NCI-H1436 treated with DMSO at 0.1 percent for 48 hours (cell line): ENCODE measurements at regions not wholly inside any gene's neighbourhood (a gene's known extent, or its start where the extent isn't known, plus 50 kb on each side); places are given as distances from the start of the nearest gene placed in this dataset.
"Not testable (repeated sequence)": the region's sequence is repeated elsewhere in the genome, so short reads cannot be mapped to it uniquely, and the experiment has no call there.

Experiments
- DNase-seq: peaks from one replicate; lab custom pipeline; 2025; lab: John Stamatoyannopoulos, UW

DNA sequence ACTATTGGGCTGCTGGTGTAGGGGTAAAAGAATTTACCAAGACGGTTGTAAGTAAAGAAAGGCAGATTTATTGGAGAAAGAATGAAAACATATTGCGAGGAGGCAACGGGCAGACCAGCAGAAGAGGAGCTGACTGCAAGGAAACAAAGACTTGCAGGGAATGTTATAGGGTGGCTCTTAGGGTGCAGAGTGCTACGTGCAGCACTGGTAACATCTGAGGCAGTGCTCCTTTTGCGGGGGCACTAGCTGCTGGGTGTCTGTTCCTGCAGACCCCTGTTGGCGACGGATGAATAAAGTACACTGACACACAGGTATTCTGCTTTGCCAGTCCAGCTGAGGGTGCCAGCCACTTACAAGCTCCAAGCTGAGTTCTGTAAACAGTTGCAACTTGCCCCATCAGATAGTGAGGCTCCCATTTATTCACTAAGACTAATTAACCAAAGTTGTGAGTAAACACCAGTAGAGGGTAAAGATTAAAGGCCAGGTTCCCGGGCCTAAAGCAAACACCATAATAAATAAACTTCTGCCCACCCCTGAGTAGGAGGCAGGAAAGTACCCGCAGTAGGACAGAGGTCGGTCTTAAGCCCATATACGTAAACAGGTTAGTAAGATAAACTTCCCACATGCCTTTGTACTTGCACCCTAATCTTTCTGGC lies 140.2 kb upstream of the KCNK1 start:
- no peak for DNase-seq

DNA sequence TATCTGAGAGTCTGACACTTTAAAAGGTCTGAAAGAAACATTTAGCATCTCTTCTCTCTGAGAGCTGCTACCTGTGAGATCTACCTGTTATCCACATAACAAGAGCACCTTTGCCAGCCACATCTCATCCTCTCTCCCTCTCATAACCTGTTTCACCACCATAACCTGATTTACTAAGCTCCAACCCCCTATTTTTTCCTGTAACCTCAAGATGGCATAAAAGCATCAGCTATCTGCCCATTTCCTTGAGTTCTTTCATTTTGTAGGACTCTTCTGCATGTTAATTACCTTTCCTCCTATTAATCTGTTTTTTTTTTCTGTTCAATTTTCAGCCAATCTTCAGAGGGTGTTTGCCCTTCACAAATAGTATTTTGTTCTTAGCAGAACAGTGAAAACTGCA lies 136.5 kb upstream of the KCNK1 start:
- DNase-seq: no peak

DNA sequence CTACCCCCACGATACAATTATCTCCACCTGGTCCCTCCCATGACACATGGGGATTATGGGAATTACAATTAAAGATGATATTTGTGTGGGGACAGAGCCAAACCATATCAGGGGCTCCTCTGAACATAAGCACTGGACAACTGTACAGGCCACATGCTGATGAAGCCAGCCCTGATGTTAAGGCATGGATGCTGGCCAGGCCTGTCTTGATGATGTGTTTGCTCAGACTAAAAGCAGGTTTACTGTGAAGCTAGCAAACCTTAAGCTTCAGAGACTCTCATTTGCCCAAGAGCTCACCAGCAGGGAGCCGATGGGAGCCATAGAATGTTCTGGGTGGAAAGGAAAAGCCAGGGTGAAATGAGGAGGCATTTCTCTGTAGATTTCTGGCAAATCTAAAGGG lies 135.3 kb upstream of the KCNK1 start:
- no peak for DNase-seq

GRCh38 chr1:233479110-233479890 lies 134.6 kb upstream of the KCNK1 start:
- no peak for DNase-seq

- DNase-seq: no peak
Measured at GRCh38 chr1:233480198-233480597, 133.7 kb upstream of the KCNK1 start.

DNA sequence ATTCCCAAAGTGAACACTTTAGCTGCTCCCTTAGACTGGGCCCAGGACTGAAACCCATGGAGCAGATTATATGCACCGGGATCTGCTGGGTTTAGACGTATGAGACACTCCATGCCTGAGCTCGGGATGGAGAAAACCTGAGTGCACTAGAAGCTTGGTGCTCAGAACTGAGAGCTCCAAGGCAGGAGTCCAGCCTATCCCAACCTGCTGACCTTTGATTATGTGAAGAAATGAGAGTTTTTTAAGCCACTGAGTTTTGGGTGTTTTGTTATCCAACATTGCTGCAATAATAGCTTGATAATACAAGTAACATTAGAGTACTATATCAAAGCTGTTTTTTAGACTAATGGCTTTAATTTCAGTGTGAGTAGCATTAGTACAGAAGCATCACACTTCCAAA lies 131.5 kb upstream of the KCNK1 start:
- DNase-seq: no peak

- DNase-seq: no peak
Measured at GRCh38 chr1:233485385-233485784, 128.5 kb upstream of the KCNK1 start.

DNA sequence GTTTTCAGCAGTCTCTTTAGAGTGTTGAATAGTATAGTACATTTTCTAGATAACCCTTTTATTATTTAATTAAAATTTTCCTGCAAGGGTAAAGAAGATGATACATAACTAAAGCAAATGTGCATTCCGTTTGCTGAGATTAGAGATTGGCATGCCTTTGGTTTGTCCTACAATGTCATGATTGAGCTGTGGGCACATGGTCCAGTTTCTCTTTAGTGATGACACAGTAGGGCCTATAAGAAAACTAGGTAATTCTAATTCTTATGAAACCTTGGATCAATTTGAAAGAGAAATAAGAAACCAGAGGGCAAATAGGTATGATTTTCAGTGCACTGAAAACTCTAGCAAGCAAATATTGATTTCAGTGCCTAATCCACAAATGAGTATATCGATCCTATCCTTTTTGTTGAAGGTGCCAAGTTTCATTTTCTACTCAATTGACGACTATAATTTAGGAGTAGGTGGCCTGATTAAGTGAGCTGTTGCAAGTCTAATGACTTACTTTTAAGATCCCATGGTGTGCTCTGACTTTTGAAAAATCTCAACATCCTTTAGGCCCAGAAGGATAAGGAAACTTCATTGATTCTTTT lies 128.0 kb upstream of the KCNK1 start:
- no peak for DNase-seq

DNA sequence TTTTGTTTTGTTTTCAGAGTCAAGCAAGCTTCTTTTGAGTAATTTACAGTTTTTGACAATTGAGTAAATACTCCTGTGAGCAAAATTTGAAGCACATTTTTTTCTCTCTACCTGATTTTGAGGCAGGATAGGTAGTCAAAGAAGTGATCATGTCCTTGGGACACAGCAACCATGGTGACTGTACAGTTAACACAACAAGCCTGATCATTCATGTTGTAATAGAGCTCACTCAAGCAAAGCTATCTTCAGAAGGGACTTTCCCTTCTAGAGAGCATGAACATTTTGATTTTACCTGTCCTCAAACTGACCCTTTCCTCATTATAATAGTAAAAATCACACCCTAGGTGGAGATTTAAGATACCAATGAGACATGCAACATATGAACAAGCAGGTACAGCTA lies 126.5 kb upstream of the KCNK1 start:
- DNase-seq: no peak

DNA sequence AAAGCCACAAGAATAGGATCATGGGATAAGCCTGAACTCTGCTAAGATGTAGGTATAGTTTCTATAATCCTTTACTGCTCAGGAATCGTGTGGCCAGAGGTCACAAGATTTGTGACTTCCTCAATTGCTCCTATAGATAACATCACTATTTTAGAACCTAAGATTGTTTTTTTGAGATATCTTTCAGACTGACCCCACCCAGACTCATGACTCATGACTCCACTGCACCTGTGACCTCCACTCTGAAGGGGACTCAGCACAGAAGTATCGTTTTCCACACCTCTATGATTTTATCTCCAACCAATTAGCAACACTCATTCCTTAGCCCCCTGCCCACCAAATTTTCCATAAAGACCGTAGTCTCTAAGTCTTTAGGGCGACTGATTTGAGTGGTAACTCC lies 124.5 kb upstream of the KCNK1 start:
- DNase-seq: no peak

GRCh38 chr1:233490488-233490887 lies 123.4 kb upstream of the KCNK1 start:
- DNase-seq: no peak

GRCh38 chr1:233491953-233492620 lies 121.8 kb upstream of the KCNK1 start:
- DNase-seq: no peak

DNA sequence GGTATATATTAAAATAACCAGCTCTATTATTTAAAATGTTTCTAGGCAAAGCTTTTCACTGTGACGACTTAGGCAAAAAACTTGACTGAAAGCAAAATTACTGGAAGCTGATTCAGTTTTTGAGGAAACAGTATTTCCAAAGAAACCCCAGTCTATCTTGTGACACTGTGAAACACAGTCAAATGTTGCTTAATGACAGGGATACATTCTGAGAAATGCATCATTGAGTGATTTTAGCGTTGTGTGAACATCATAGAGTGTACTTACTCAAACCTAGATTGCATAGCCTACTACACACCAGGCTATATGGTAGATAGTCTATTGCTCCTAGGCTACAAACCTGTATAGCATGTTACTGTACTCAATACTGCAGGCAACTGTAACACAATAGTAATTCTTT lies 116.9 kb upstream of the KCNK1 start:
- no peak for DNase-seq

DNA sequence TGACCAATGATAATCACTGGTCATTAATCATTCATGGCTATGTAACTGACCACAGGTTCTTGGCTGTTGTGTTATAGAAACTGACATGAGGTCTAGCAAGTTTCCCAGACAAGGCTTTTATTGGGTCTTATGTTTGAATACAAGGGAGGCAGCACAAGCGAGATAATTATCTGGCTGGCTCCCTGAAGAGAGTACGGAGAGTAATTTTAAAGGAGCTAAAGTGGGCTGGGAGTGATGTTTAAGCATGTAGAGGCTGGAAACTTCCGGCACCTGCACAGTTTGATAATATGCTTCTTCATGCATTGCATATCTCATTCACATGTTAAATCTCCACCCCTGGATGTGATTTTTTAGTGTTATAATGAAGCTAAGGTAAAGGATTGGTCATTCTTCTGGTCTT lies 116.2 kb upstream of the KCNK1 start:
- no peak for DNase-seq

GRCh38 chr1:233500106-233500505 lies 113.8 kb upstream of the KCNK1 start:
- DNase-seq: no peak

DNA sequence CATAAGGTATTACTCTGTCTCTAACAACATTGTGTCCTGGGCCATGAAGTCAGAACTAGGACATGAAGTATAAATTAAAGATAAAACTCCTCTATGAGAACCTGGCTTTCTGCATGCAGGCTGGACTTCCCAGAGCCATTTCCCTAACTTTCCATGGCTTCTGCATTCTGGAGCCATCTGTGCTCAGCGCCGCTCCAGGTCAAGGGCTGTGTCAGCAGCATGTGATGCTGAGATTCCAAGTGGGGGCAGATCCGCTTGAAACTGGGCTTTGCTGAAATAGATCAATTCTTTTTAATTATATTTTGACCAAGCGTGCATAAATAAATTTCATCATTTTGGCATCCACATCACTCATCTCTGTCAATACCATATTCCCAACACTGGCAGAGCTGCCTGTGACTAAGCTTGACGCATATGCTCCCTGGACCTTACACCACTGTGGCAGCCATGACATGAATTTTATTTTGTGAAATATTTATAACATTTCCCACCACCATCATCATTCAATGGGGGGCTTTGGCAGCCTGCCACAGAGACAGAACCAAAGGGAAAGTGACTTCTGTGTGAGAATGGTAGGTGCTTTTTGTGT lies 110.4 kb upstream of the KCNK1 start:
- no peak for DNase-seq

GRCh38 chr1:233505130-233505529 lies 108.8 kb upstream of the KCNK1 start:
- DNase-seq: no peak

- DNase-seq: not testable (repeated sequence)
Measured at GRCh38 chr1:233505889-233506288, 108.0 kb upstream of the KCNK1 start.

- no peak for DNase-seq
Measured at GRCh38 chr1:233509526-233509925, 104.4 kb upstream of the KCNK1 start.

GRCh38 chr1:233512538-233512937 lies 101.4 kb upstream of the KCNK1 start:
- DNase-seq: no peak

GRCh38 chr1:233513431-233513830 lies 100.5 kb upstream of the KCNK1 start:
- DNase-seq: no peak

- no peak for DNase-seq
Measured at GRCh38 chr1:233514946-233515391, 98.9 kb upstream of the KCNK1 start.
